Adrenal gland (tissue), 9 donors: ENCODE measurements at regions not wholly inside any gene's neighbourhood (a gene's known extent, or its start where the extent isn't known, plus 50 kb on each side); places are given as distances from the start of the nearest gene placed in this dataset.

Experiments
- DNase-seq, 7 donors: peaks; one replicate each; pipeline ENCODE4 v3.0.0-alpha.2; 2019 to 2020
- H3K27ac ChIP-seq, 5 donors: fragments of 200-600 bp; sonication (generic) in 4 of 5; 1 replicate in 3 of 5; 2 replicates in 2 of 5; pipeline versions ENCODE4 v1.5.1 to v1.8.0; 2016 to 2020; ENCODE audit warnings: mild to moderate bottlenecking in 1 of 5
- H3K27me3 ChIP-seq: fragments of 200-600 bp; 2 replicates; pipeline ENCODE4 v1.8.0; 2021
- H3K36me3 ChIP-seq, 2 donors: fragments of 200-600 bp; replicated peaks in 1 of 2; 1 replicate in 1 of 2; 2 replicates in 1 of 2; pipeline versions ENCODE4 v1.5.1 to v1.8.0; 2018 to 2022
- H3K4me1 ChIP-seq, 2 donors: fragments of 200-600 bp; replicated peaks in 1 of 2; 1 replicate in 1 of 2; 2 replicates in 1 of 2; pipeline versions ENCODE4 v1.5.1 to v1.8.0; 2018 to 2021
- H3K4me3 ChIP-seq, 4 donors: fragments of 200-600 bp; sonication (generic) in 3 of 4; one replicate each; pipeline ENCODE4 v1.5.1; 2016 to 2018
- H3K9me3 ChIP-seq, 3 donors: fragments of 200-600 bp; sonication (generic) in 1 of 3; replicated peaks in 1 of 3; 1 replicate in 2 of 3; 2 replicates in 1 of 3; pipeline versions ENCODE4 v1.5.1 to v1.8.0; 2016 to 2021
- CTCF ChIP-seq, 6 experiments: fragments of 450-650 bp in 4 of 6; fragments of 200-600 bp in 2 of 6; sonication (generic) in 1 of 6; IDR thresholded peaks; 1 replicate in 5 of 6; 2 replicates in 1 of 6; pipeline versions ENCODE4 v1.5.1 to v1.8.0; 2016 to 2021; ENCODE audit warnings: antibody characterized with exemption in 6 of 6, mild to moderate bottlenecking in 2 of 6, moderate library complexity in 1 of 6
- POLR2A ChIP-seq, 2 donors: fragments of 450-650 bp; IDR thresholded peaks; one replicate each; pipeline ENCODE4 v1.6.1; 2017; ENCODE audit warnings: antibody characterized with exemption in 2 of 2, mild to moderate bottlenecking in 2 of 2, moderate library complexity in 1 of 2
- WGBS, 4 donors: extraction: QIAGEN DNeasy Blood & Tissue Kit in 2 of 4; methylation state at CpG; one replicate each; pipeline versions ENCODE4 v1.1.5 to v1.1.7; 2013 to 2017; 5-methylcytosine and 5-hydroxymethylcytosine counted together
- intact Hi-C, 2 donors: fragments of 100-400 bp; cut with DNase I; formaldehyde crosslinking; loops; one replicate each; pipeline versions ENCODE4 v1.14.1 to v1.15.0; 2022 to 2023
- donor health status: healthy with polysubstance abuse.
- donor health status: Bipolar disorder and iron deficiency.
- donor health status: DM: yes; HTN: yes; CAD: no.
- donor health status: DM: no; HTN: no; CAD: no.
- donor health status: DM: no; HTN: no; CAD: no.

- Histone ChIP-seq H3K4me1 (no peaks in the 10 kb centered on the region), H3K9me3 (no peaks in the 10 kb centered on the region), H3K27ac (no peak overlapping the region), H3K27me3 (no peaks in the 10 kb centered on the region), H3K4me3 (no peak overlapping the region), H3K36me3 (no peaks in the 10 kb centered on the region)
- no peak for DNase-seq
- TF ChIP-seq CTCF (IDR thresholded peaks at IDR 0.05) (no peak), POLR2A (IDR thresholded peaks at IDR 0.05) (no peak)
- intact Hi-C loops, result no loop called here
- 88 to 98% (median 90%) methylated on average over 1 of the region's 1 CpG for WGBS, 4 donors
Measured at GRCh38 chr5:115684513-115685037, 58.7 kb upstream of the TMED7 start.

- no peaks in the 10 kb centered on the region for H3K36me3 ChIP-seq
- H3K4me3 ChIP-seq, result no peak overlapping the region
- no peak for TF ChIP-seq CTCF (IDR thresholded peaks at IDR 0.05)
- TF ChIP-seq POLR2A (IDR thresholded peaks at IDR 0.05), result no peak
- H3K27me3 ChIP-seq, result no peaks in the 10 kb centered on the region
- H3K27ac ChIP-seq, result no peak overlapping the region
- intact Hi-C loops, result no loop called here
- no peak for DNase-seq
- no peaks in the 10 kb centered on the region for H3K9me3 ChIP-seq
- 71 to 86% (median 73%) methylated on average over 1 of the region's 1 CpG for WGBS, 4 donors
- H3K4me1 ChIP-seq, result no peaks in the 10 kb centered on the region
Measured at GRCh38 chr5:115683081-115683480, 57.2 kb upstream of the TMED7 start.
